Stimulated activated naive B cell treated with anti-CD40 and anti-IgM and Interleukin-4, amounts not matched to agents 10 μg/mL and 1 μg/mL and 100 μg/mL, for 72 hours (primary cell): ENCODE measurements at regions not wholly inside any gene's neighbourhood (a gene's known extent, or its start where the extent isn't known, plus 50 kb on each side); places are given as distances from the start of the nearest gene placed in this dataset.
"Not testable (repeated sequence)": the region's sequence is repeated elsewhere in the genome, so short reads cannot be mapped to it uniquely, and the experiment has no call there.

Experiments used
- ATAC-seq, 2 donors: fragments of 150-1000 bp; cut with Tn5 transposase; replicated peaks; 2 replicates each; pipeline ENCODE4 v1.10.0; 2021; ENCODE audit warnings: moderate library complexity in 1 of 2
- DNase-seq: peaks from one replicate; pipeline ENCODE4 v3.0.0; 2021
- H3K27ac Mint-ChIP-seq: one replicate; pipeline ENCODE4 v1.8.0; 2022; ENCODE audit warnings: mild to moderate bottlenecking, mixed read lengths
- H3K27me3 Mint-ChIP-seq, 2 donors: one replicate each; pipeline ENCODE4 v1.8.0; 2022; ENCODE audit warnings: mixed read lengths in 2 of 2
- H3K36me3 Mint-ChIP-seq, 2 donors: one replicate each; pipeline ENCODE4 v1.8.0; 2022; ENCODE audit warnings: mixed read lengths in 2 of 2, mild to moderate bottlenecking in 1 of 2
- H3K4me1 Mint-ChIP-seq, 2 donors: one replicate each; pipeline ENCODE4 v1.8.0; 2022; ENCODE audit warnings: mixed read lengths in 2 of 2, mild to moderate bottlenecking in 1 of 2
- H3K4me3 Mint-ChIP-seq, 2 donors: one replicate each; pipeline ENCODE4 v1.8.0; 2022; ENCODE audit warnings: mild to moderate bottlenecking in 2 of 2, mixed read lengths in 2 of 2, moderate library complexity in 1 of 2
- H3K9me3 Mint-ChIP-seq, 2 donors: one replicate each; pipeline ENCODE4 v1.8.0; 2022; ENCODE audit warnings: mixed read lengths in 2 of 2, mild to moderate bottlenecking in 1 of 2

- DNase-seq (no peak), ATAC-seq (no peak)
- no peaks in the 10 kb centered on the region for H3K9me3 Mint-ChIP-seq
- H3K36me3 Mint-ChIP-seq = no peaks in the 10 kb centered on the region
- no peak overlapping the region for H3K4me3 Mint-ChIP-seq
- no peak overlapping the region for H3K27ac Mint-ChIP-seq
- no peaks in the 10 kb centered on the region for H3K4me1 Mint-ChIP-seq
- H3K27me3 Mint-ChIP-seq = no peaks in the 10 kb centered on the region
Observed at GRCh38 chr10:36441557-36441956, 683.8 kb upstream of the ANKRD30A start.

GRCh38 chr10:36440539-36440938 is 684.9 kb upstream of the ANKRD30A start:
- no peaks in the 10 kb centered on the region for H3K4me1 Mint-ChIP-seq
- no peak for DNase-seq
- H3K4me3 Mint-ChIP-seq = no peak overlapping the region

DNA sequence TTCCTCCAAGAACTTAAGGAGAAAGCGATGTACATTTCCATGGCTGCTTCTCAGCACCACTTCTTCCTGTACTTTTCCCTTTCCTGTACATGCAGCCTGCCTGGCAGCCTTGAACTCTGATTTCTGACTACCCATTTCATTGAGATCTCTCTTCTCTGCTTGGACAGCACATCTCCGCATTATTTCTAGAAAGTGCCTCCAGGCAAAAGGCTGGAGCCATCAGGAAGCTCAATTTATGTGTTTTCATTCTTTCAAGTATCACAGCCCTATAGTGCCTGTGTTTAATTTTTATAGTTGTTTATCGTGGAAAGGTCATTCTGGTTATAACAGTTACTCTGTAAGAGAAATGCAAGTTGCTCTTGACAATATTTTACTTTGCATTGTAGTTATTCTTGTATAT is 688.0 kb upstream of the ANKRD30A start:
- H3K27ac Mint-ChIP-seq = no peak overlapping the region
- no peaks in the 10 kb centered on the region for H3K36me3 Mint-ChIP-seq
- no peaks in the 10 kb centered on the region for H3K9me3 Mint-ChIP-seq
- H3K4me3 Mint-ChIP-seq = no peak overlapping the region
- H3K27me3 Mint-ChIP-seq = no peaks in the 10 kb centered on the region
- no peaks in the 10 kb centered on the region for H3K4me1 Mint-ChIP-seq
- ATAC-seq (no peak), DNase-seq (no peak)

More at GRCh38 chr10:36440539-36440938, 684.9 kb upstream of the ANKRD30A start:
- H3K36me3 Mint-ChIP-seq = no peaks in the 10 kb centered on the region
- H3K27me3 Mint-ChIP-seq = no peaks in the 10 kb centered on the region
- no peak overlapping the region for H3K27ac Mint-ChIP-seq
- no peak for ATAC-seq
- no peaks in the 10 kb centered on the region for H3K9me3 Mint-ChIP-seq

DNA sequence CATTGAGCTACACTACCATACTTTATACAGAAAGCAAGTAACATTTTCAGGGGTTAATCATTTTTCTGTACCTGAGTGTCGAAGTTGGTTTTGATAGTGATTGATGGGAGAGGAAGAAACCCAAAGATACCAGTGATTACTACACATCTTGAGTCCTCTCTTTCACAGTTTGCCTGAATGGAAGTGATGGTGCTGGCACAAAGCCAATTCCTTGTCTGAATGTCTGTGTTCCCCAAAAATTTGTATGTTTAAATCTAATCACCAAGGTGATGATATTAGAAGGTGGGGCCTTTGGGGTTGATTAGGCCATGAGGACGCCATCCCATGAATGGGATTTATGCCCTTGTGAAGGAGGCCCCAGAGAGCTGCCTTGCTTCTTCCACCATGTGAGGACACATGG is 696.9 kb upstream of the ANKRD30A start:
- H3K27ac Mint-ChIP-seq = no peak overlapping the region
- no peak for DNase-seq
- no peak overlapping the region for H3K4me3 Mint-ChIP-seq
- no peak for ATAC-seq
- H3K4me1 Mint-ChIP-seq = no peaks in the 10 kb centered on the region
- H3K36me3 Mint-ChIP-seq = no peaks in the 10 kb centered on the region
- peaks cover 4 to 9% of the 10 kb centered on the region in 2 donors for H3K9me3 Mint-ChIP-seq
- no peaks in the 10 kb centered on the region for H3K27me3 Mint-ChIP-seq

DNA sequence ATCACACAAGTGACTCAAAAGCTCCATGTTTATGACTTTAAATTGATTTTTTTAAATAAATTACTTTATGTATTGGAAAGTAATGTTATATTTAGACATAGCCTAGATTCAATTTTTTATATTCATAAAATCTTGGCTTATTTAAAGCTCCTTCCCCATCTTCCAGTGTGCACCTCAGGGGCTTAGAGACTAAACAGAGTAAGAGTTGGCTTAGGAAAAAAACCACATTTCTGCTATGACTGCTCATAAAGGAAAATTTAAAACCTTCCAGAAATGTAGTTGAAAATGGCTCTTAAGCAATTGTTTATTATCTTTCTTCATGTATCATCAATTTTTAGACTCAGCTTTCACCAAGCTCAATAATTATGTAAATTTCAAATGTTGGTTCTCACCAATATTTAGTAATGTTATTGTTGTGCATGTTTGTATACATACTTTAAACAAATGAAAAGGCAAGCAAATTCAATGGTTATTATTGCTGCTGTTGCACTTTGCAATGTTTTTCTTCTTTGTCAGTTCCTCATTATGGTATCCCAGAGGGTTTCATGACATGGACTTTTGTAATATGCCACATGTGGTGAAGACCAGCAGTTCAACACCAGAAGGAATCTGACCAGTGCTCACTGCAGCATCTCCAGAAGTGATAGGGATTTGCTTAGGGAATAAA is 700.1 kb upstream of the ANKRD30A start:
- H3K9me3 Mint-ChIP-seq = peaks cover 4 to 9% of the 10 kb centered on the region in 2 donors

GRCh38 chr10:36424502-36424901 is 700.9 kb upstream of the ANKRD30A start:
- Mint-ChIP-seq H3K4me3 (no peak overlapping the region), H3K4me1 (no peaks in the 10 kb centered on the region), H3K27ac (no peak overlapping the region), H3K36me3 (no peaks in the 10 kb centered on the region), H3K27me3 (no peaks in the 10 kb centered on the region), H3K9me3 (peaks cover 2 to 9% of the 10 kb centered on the region in 2 donors)
- DNase-seq (no peak), ATAC-seq (no peak)

More for the DNA sequence above, 700.1 kb upstream of the ANKRD30A start:
- Mint-ChIP-seq H3K4me1 (no peaks in the 10 kb centered on the region), H3K36me3 (no peaks in the 10 kb centered on the region), H3K27me3 (no peaks in the 10 kb centered on the region), H3K27ac (no peak overlapping the region), H3K4me3 (no peak overlapping the region)
- no peak for DNase-seq
- ATAC-seq = no peak

DNA sequence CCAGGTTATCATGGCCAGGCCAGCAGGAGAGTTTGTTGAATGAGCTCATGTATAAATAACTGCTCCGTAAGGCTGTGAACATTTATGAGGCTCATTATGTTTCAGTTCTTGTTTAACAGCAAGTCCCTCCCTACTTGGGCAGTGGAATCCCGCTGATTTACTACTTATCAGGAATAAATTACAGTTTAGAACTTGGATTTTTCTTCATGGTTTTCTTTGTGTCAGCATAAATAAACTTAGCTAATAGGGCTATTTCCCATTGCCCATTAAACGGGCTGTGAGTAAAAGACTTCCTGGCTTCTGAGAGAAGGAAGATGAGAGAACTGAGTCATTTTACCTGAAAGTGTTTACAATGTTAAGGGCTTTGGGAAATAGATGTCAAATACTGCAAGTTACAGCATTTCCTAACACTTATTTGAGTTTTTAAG is 701.6 kb upstream of the ANKRD30A start:
- no peak for ATAC-seq
- DNase-seq = no peak
- Mint-ChIP-seq H3K9me3 (peaks cover 0 to 5% of the 10 kb centered on the region in 2 donors), H3K27ac (no peak overlapping the region), H3K4me3 (no peak overlapping the region), H3K36me3 (no peaks in the 10 kb centered on the region), H3K27me3 (no peaks in the 10 kb centered on the region), H3K4me1 (no peaks in the 10 kb centered on the region)

DNA sequence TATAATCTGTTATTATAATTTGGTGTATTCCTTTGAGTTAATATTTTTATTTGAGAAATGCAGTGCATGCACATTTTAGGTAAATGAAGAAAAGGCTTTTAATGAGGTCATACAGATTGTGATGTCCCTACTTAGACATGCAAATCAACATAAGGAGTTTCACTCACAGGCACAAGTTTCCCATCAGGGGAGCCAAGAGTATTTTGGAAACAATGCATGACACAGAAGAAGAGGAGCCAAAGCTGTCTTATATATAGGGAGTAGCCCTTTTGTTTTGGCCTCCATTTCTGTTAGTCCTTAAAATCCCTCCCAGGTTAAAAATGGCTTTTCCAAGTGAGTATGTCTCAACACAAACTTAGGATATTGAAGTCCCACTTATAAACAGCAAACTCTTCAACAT is 703.4 kb upstream of the ANKRD30A start:
- Mint-ChIP-seq H3K4me3 (no peak overlapping the region), H3K4me1 (no peaks in the 10 kb centered on the region), H3K27me3 (no peaks in the 10 kb centered on the region), H3K9me3 (peaks cover 4% of the 10 kb centered on the region in 2 donors), H3K27ac (no peak overlapping the region), H3K36me3 (no peaks in the 10 kb centered on the region)
- no peak for ATAC-seq
- DNase-seq = no peak

DNA sequence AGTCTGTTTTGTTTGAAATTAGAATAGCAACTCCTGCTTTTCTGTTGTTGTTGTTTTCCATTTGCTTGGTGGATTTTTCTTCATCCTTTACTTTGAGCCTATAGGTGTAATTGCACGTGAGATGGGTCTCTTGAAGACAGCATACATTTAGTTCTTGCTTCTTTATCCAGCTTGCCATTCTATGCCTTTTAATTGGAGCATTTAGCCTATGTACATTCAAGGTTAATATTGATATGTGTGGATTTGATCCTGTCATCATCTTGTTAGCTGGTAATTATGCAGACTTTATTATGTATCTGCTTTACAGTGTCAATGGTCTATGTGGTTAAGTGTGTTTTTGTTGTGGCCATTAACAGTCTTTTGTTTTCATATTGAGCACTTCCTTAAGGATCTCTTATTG is 708.9 kb upstream of the ANKRD30A start:
- Mint-ChIP-seq H3K9me3 (peaks cover 16 to 20% of the 10 kb centered on the region in 2 donors), H3K4me3 (no peak overlapping the region)
- no peak for ATAC-seq

GRCh38 chr10:36412942-36413341 is 712.5 kb upstream of the ANKRD30A start:
- Mint-ChIP-seq H3K27ac (no peak overlapping the region), H3K4me1 (no peaks in the 10 kb centered on the region), H3K4me3 (no peak overlapping the region), H3K9me3 (peaks cover 14 to 20% of the 10 kb centered on the region in 2 donors), H3K36me3 (no peaks in the 10 kb centered on the region), H3K27me3 (no peaks in the 10 kb centered on the region)
- ATAC-seq (no peak), DNase-seq (no peak)

More for the DNA sequence above, 708.9 kb upstream of the ANKRD30A start:
- no peak for DNase-seq
- Mint-ChIP-seq H3K27me3 (no peaks in the 10 kb centered on the region), H3K36me3 (no peaks in the 10 kb centered on the region), H3K27ac (no peak overlapping the region), H3K4me1 (no peaks in the 10 kb centered on the region)

- H3K27ac Mint-ChIP-seq, H3K27me3 Mint-ChIP-seq, H3K4me3 Mint-ChIP-seq, H3K9me3 Mint-ChIP-seq, H3K36me3 Mint-ChIP-seq, H3K4me1 Mint-ChIP-seq, DNase-seq, ATAC-seq: not testable (repeated sequence)
Observed at GRCh38 chr10:36400238-36400637, 725.2 kb upstream of the ANKRD30A start.

DNA sequence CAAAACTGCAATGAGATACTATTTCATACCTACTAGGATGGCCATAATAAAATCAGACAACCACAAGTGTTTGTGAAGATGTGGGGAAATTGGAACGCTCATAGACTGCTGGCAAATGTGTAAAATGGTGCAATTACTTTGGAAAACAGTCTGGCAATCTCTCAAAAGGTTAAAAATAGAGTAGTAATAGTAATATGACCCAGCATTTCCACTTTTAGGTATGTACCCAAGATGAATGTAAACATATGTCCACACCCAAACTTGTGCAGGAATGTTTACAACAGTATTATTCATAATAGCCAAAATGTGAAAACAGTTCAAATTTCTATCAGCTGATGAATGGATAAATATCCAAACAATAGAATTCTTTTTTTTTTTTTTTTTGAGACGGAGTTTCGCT is 731.6 kb upstream of the ANKRD30A start:
- Mint-ChIP-seq H3K36me3 (no peaks in the 10 kb centered on the region), H3K4me3 (no peak overlapping the region), H3K4me1 (no peaks in the 10 kb centered on the region), H3K27ac (no peak overlapping the region), H3K27me3 (peaks cover 0 to 3% of the 10 kb centered on the region in 2 donors), H3K9me3 (peaks cover 0 to 4% of the 10 kb centered on the region in 2 donors)
- DNase-seq = no peak
- ATAC-seq = no peak

GRCh38 chr10:36391405-36391804 is 734.0 kb upstream of the ANKRD30A start:
- no peak overlapping the region for H3K4me3 Mint-ChIP-seq
- H3K36me3 Mint-ChIP-seq = no peaks in the 10 kb centered on the region
- H3K4me1 Mint-ChIP-seq = no peaks in the 10 kb centered on the region
- H3K9me3 Mint-ChIP-seq = no peaks in the 10 kb centered on the region
- ATAC-seq = no peak
- no peak overlapping the region for H3K27ac Mint-ChIP-seq
- peaks cover 0 to 3% of the 10 kb centered on the region in 2 donors for H3K27me3 Mint-ChIP-seq
- DNase-seq = no peak

GRCh38 chr10:36390221-36390620 is 735.2 kb upstream of the ANKRD30A start:
- H3K4me3 Mint-ChIP-seq = no peak overlapping the region
- H3K4me1 Mint-ChIP-seq = no peaks in the 10 kb centered on the region
- H3K27me3 Mint-ChIP-seq = peaks cover 0 to 3% of the 10 kb centered on the region in 2 donors
- no peak overlapping the region for H3K27ac Mint-ChIP-seq
- no peak for ATAC-seq
- H3K9me3 Mint-ChIP-seq = no peaks in the 10 kb centered on the region
- DNase-seq = no peak
- H3K36me3 Mint-ChIP-seq = no peaks in the 10 kb centered on the region

DNA sequence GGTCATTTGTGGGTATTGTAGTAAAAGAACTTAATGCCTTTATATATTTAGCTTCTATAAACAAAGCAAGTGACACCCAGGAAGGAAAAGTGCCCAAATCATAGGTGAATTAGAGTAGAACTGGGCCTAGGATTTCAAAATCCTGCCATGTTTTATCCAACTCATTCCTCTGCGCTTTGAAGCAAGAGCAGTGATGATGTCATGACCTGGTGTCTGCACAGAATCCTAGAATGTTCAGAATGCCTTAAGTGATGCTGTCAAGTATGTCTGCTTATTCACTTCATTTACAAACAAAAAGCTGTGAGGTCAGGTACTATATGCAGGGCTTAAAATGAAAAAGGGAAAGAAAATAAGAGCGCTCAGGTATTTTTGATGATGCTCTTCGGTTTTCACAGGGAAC is 737.2 kb upstream of the ANKRD30A start:
- Mint-ChIP-seq H3K27me3 (peaks cover 0 to 3% of the 10 kb centered on the region in 2 donors), H3K9me3 (no peaks in the 10 kb centered on the region), H3K36me3 (no peaks in the 10 kb centered on the region), H3K4me3 (no peak overlapping the region), H3K27ac (no peak overlapping the region), H3K4me1 (no peaks in the 10 kb centered on the region)
- no peak for ATAC-seq
- no peak for DNase-seq
